Keratinocyte (primary cell): ENCODE measurements at regions not wholly inside any gene's neighbourhood (a gene's known extent, or its start where the extent isn't known, plus 50 kb on each side); places are given as distances from the start of the nearest gene placed in this dataset.

Source experiments
- DNase-seq: peaks from one replicate; pipeline ENCODE4 v3.0.0-alpha.2; 2011; ENCODE audit warnings: low read depth, missing footprints, low spot score
- FAIRE-seq: peaks from 2 replicates; lab custom pipeline; 2011; peaks lifted over from hg19 to GRCh38; lab: Jason Lieb, UNC
- H2AFZ ChIP-seq: 2 replicates; pipeline ENCODE4 v1.6.0; 2012; ENCODE audit warnings: low read length, control low read depth, inconsistent platforms; ENCODE audit not compliant: control insufficient read depth
- H3K27ac ChIP-seq: 2 replicates; pipeline ENCODE4 v1.5.1; 2011; ENCODE audit warnings: low read length; ENCODE audit not compliant: control insufficient read depth, insufficient read depth
- H3K27me3 ChIP-seq: 3 replicates; pipeline ENCODE4 v1.6.0; 2011; ENCODE audit warnings: low read length; ENCODE audit not compliant: control insufficient read depth, insufficient read depth; ENCODE audit errors: extremely low read depth
- H3K36me3 ChIP-seq, 2 experiments: 2 replicates in 1 of 2; 3 replicates in 1 of 2; pipeline ENCODE4 v1.5.1; 2011; ENCODE audit warnings: low read length in 2 of 2, mild to moderate bottlenecking in 1 of 2; ENCODE audit not compliant: control insufficient read depth in 2 of 2, insufficient read depth in 2 of 2; ENCODE audit errors: extremely low read depth in 1 of 2
- H3K4me1 ChIP-seq: 3 replicates; pipeline ENCODE4 v1.5.1; 2011; ENCODE audit warnings: low read length; ENCODE audit not compliant: control insufficient read depth, insufficient read depth; ENCODE audit errors: extremely low read depth
- H3K4me2 ChIP-seq: 3 replicates; pipeline ENCODE4 v1.6.0; 2011; ENCODE audit warnings: low read depth, low read length; ENCODE audit not compliant: control insufficient read depth, insufficient read depth; ENCODE audit errors: extremely low read depth
- H3K4me3 ChIP-seq, 3 experiments: fragments of 200-600 bp in 1 of 3; sonication (generic) in 1 of 3; 2 replicates in 2 of 3; 3 replicates in 1 of 3; pipeline ENCODE4 v1.5.1; 2011 to 2016; ENCODE audit warnings: low read length in 3 of 3, mild to moderate bottlenecking in 3 of 3, control low read depth in 2 of 3, inconsistent platforms in 1 of 3, low read depth in 1 of 3, mixed read lengths in 1 of 3, mixed run types in 1 of 3, moderate library complexity in 1 of 3; ENCODE audit not compliant: control insufficient read depth in 2 of 3, insufficient read depth in 2 of 3; ENCODE audit errors: extremely low read depth in 1 of 3
- H3K79me2 ChIP-seq: 2 replicates; pipeline ENCODE4 v1.6.0; 2012; ENCODE audit warnings: low read length; ENCODE audit not compliant: control insufficient read depth, insufficient read depth
- H3K9ac ChIP-seq: 3 replicates; pipeline ENCODE4 v1.6.0; 2011; ENCODE audit warnings: low read length; ENCODE audit not compliant: control insufficient read depth, insufficient read depth; ENCODE audit errors: extremely low read depth
- H3K9me1 ChIP-seq: 3 replicates; pipeline ENCODE4 v1.6.0; 2011; ENCODE audit warnings: low read length; ENCODE audit not compliant: control insufficient read depth, insufficient read depth; ENCODE audit errors: extremely low read depth
- H3K9me3 ChIP-seq: 2 replicates; pipeline ENCODE4 v1.5.1; 2012; ENCODE audit warnings: low read depth, low read length; ENCODE audit not compliant: control insufficient read depth
- H4K20me1 ChIP-seq: 3 replicates; pipeline ENCODE4 v1.6.0; 2011; ENCODE audit warnings: low read length; ENCODE audit not compliant: control insufficient read depth, insufficient read depth; ENCODE audit errors: extremely low read depth
- EZH2 ChIP-seq: IDR thresholded peaks from one replicate; pipeline ENCODE4 v1.6.1; 2012; ENCODE audit warnings: inconsistent platforms, mild to moderate bottlenecking, low read length, moderate library complexity
- dilution Hi-C: fragments of 300-500 bp; cut with MboI; formaldehyde crosslinking; loops from one replicate; pipeline ENCODE4 v1.7.0; 2020; ENCODE audit warnings: low sequenced_read_pairs; ENCODE audit not compliant: extremely low pct_ligation_motif_present
- TF ChIP-seq, protein P1 (sequence below), 3 experiments: IDR thresholded peaks in 1 of 3; conservative IDR thresholded peaks in 1 of 3; optimal IDR thresholded peaks in 1 of 3; 2 replicates in 2 of 3; 3 replicates in 1 of 3; pipeline versions ENCODE3 to v1.5.1; 2011; ENCODE audit warnings: low read length in 3 of 3, mild to moderate bottlenecking in 3 of 3, moderate library complexity in 2 of 3, control low read depth in 1 of 3, inconsistent platforms in 1 of 3; ENCODE audit not compliant: insufficient read depth in 2 of 3; ENCODE audit errors: extremely low read depth in 1 of 3

DNA sequence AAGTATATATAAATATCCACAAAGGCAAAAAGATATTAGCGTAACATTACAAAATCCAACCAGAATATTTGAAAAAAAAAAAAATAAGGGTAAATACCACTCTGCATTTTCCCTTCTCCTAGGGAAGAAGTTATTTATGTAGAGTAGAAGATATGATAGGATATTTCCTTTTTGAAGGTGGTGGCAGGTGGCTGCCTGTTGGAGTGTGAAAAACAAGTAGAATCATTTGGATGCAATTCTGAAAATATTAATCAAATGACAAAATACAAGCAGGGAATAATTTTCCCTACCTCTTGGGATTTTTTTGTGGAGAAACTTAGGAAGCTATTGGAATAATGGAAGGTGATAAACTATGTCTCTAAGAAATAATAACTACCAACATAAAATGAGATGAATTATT is 62.5 kb upstream of the OGFRL1 start:
- no peaks in the 10 kb centered on the region for H3K9me3 ChIP-seq
- no peak overlapping the region for H3K4me3 ChIP-seq
- H3K27ac ChIP-seq = no peak overlapping the region
- TF ChIP-seq EZH2 = no peak
- TF ChIP-seq, protein P1, sequence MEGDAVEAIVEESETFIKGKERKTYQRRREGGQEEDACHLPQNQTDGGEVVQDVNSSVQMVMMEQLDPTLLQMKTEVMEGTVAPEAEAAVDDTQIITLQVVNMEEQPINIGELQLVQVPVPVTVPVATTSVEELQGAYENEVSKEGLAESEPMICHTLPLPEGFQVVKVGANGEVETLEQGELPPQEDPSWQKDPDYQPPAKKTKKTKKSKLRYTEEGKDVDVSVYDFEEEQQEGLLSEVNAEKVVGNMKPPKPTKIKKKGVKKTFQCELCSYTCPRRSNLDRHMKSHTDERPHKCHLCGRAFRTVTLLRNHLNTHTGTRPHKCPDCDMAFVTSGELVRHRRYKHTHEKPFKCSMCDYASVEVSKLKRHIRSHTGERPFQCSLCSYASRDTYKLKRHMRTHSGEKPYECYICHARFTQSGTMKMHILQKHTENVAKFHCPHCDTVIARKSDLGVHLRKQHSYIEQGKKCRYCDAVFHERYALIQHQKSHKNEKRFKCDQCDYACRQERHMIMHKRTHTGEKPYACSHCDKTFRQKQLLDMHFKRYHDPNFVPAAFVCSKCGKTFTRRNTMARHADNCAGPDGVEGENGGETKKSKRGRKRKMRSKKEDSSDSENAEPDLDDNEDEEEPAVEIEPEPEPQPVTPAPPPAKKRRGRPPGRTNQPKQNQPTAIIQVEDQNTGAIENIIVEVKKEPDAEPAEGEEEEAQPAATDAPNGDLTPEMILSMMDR (optimal IDR thresholded peaks at IDR 0.05 in 1 of 3, IDR thresholded peaks at IDR 0.05 in 1 of 3, conservative IDR thresholded peaks at IDR 0.05 in 1 of 3; ENCODE audit: extremely low read depth in 1 of 3, insufficient read depth in 2 of 3, low read length in 3 of 3) = no peak
- H3K9me1 ChIP-seq = no peaks in the 10 kb centered on the region
- H3K79me2 ChIP-seq = no peaks in the 10 kb centered on the region
- H2AFZ ChIP-seq = no peak overlapping the region
- FAIRE-seq (no peak), DNase-seq (no peak)
- no peaks in the 10 kb centered on the region for H3K36me3 ChIP-seq
- no peaks in the 10 kb centered on the region for H4K20me1 ChIP-seq
- no peak overlapping the region for H3K9ac ChIP-seq
- H3K27me3 ChIP-seq = no peaks in the 10 kb centered on the region
- H3K4me2 ChIP-seq = no peak overlapping the region
- peaks cover 6% of the 10 kb centered on the region for H3K4me1 ChIP-seq
- dilution Hi-C loops = no loop called here

DNA sequence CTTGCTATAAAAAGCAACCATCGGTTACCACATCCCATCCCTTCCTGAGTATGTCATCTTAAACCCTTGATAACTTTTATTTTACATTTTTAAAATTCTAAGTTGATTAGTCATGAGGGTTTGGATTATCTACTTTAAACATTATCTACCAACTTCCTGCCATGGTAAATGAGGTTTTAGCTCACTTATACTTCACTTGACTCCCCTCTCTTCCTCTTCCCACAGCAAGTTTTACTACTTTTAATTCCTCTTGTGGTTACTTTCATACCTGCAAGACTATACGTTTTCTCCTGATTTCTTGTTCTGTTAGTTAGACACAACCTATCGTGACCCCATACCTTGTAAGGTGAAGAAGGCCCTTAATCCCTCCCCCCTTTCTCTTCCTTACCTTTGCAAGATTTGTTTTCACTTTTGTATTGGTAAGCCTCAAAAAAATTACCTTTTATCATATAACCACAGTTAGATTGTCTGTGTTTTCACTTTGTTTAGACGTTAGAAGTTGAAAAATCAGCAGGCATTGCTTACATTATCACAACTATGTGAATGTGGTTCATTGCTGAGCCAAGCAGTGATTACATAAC is 60.1 kb upstream of the OGFRL1 start:
- DNase-seq (no peak), FAIRE-seq (peak; percentile 60)
- no peak overlapping the region for H3K27ac ChIP-seq
- no peaks in the 10 kb centered on the region for H3K36me3 ChIP-seq
- dilution Hi-C loops = no loop called here
- H3K79me2 ChIP-seq = no peaks in the 10 kb centered on the region
- TF ChIP-seq, protein P1 (optimal IDR thresholded peaks at IDR 0.05 in 1 of 3, IDR thresholded peaks at IDR 0.05 in 1 of 3, conservative IDR thresholded peaks at IDR 0.05 in 1 of 3; ENCODE audit: extremely low read depth in 1 of 3, insufficient read depth in 2 of 3, low read length in 3 of 3) = no peak
- no peak for TF ChIP-seq EZH2
- H3K9ac ChIP-seq = no peak overlapping the region
- H2AFZ ChIP-seq = no peak overlapping the region
- no peaks in the 10 kb centered on the region for H3K9me3 ChIP-seq
- no peak overlapping the region for H3K4me3 ChIP-seq
- no peak overlapping the region for H3K4me2 ChIP-seq
- no peaks in the 10 kb centered on the region for H3K27me3 ChIP-seq
- H4K20me1 ChIP-seq = no peaks in the 10 kb centered on the region
- no peaks in the 10 kb centered on the region for H3K9me1 ChIP-seq
- H3K4me1 ChIP-seq = peaks cover 6% of the 10 kb centered on the region
